ENCODE measurements at regions not wholly inside any gene's neighbourhood (a gene's known extent, or its start where the extent isn't known, plus 50 kb on each side); places are given as distances from the start of the nearest gene placed in this dataset.

GRCh38 chr2:139746901-139747300 lies 966.7 kb upstream of the NXPH2 start:
- no peak overlapping the region for H3K27ac ChIP-seq
- no peaks in the 10 kb centered on the region for H3K36me3 ChIP-seq
- no peaks in the 10 kb centered on the region for H3K27me3 ChIP-seq
- intact Hi-C loops (cut with DNase I), result no loop called here
- no peak for TF ChIP-seq EP300 (IDR thresholded peaks at IDR 0.05)
- no peak for TF ChIP-seq CTCF (IDR thresholded peaks at IDR 0.05)
- TF ChIP-seq POLR2A (IDR thresholded peaks at IDR 0.05), result no peak
- H3K9me3 ChIP-seq, result peaks cover 0 to 3% of the 10 kb centered on the region in 2 donors
- no peak overlapping the region for H3K4me3 ChIP-seq
- DNase-seq, result no peak
- H3K4me1 ChIP-seq (ENCODE audit: insufficient read depth), result no peaks in the 10 kb centered on the region
- 89 to 92% (median 92%) methylated on average over 11 of the region's 11 CpGs for WGBS, 3 donors

GRCh38 chr2:139744273-139744672 lies 964.1 kb upstream of the NXPH2 start:
- WGBS, 3 donors, result 81 to 90% (median 85%) methylated on average over 4 of the region's 4 CpGs
- Histone ChIP-seq H3K9me3 (no peaks in the 10 kb centered on the region), H3K27me3 (no peaks in the 10 kb centered on the region), H3K4me3 (no peak overlapping the region), H3K27ac (no peak overlapping the region), H3K4me1 (ENCODE audit: insufficient read depth) (no peaks in the 10 kb centered on the region), H3K36me3 (no peaks in the 10 kb centered on the region)
- TF ChIP-seq CTCF (IDR thresholded peaks at IDR 0.05) (no peak), EP300 (IDR thresholded peaks at IDR 0.05) (no peak), POLR2A (IDR thresholded peaks at IDR 0.05) (no peak)
- DNase-seq, result no peak
- intact Hi-C loops (cut with DNase I), result no loop called here

- no peaks in the 10 kb centered on the region for H3K4me1 ChIP-seq (ENCODE audit: insufficient read depth)
- TF ChIP-seq EP300 (IDR thresholded peaks at IDR 0.05) (no peak), CTCF (IDR thresholded peaks at IDR 0.05) (no peak), POLR2A (IDR thresholded peaks at IDR 0.05) (no peak)
- no peak overlapping the region for H3K27ac ChIP-seq
- no peaks in the 10 kb centered on the region for H3K36me3 ChIP-seq
- no peaks in the 10 kb centered on the region for H3K27me3 ChIP-seq
- no peaks in the 10 kb centered on the region for H3K9me3 ChIP-seq
- H3K4me3 ChIP-seq, result no peak overlapping the region
- intact Hi-C loops (cut with DNase I), result no loop called here
- 77 to 86% (median 78%) methylated on average over 8 of the region's 8 CpGs for WGBS, 3 donors
- no peak for DNase-seq
Measured at GRCh38 chr2:139742216-139743172, 962.3 kb upstream of the NXPH2 start.

- no peak overlapping the region for H3K27ac ChIP-seq
- H3K9me3 ChIP-seq, result no peaks in the 10 kb centered on the region
- TF ChIP-seq POLR2A (IDR thresholded peaks at IDR 0.05) (no peak), CTCF (IDR thresholded peaks at IDR 0.05) (no peak), EP300 (IDR thresholded peaks at IDR 0.05) (no peak)
- H3K4me3 ChIP-seq, result no peak overlapping the region
- H3K27me3 ChIP-seq, result no peaks in the 10 kb centered on the region
- WGBS, 3 donors, result 89 to 92% (median 91%) methylated on average over 2 of the region's 2 CpGs
- H3K4me1 ChIP-seq (ENCODE audit: insufficient read depth), result no peaks in the 10 kb centered on the region
- intact Hi-C loops (cut with DNase I), result no loop called here
- no peaks in the 10 kb centered on the region for H3K36me3 ChIP-seq
- no peak for DNase-seq
Measured at GRCh38 chr2:139737659-139738058, 957.5 kb upstream of the NXPH2 start.
